CD4-positive, alpha-beta T cell treated with Interleukin-10 for 1 hour (primary cell): ENCODE measurements at regions not wholly inside any gene's neighbourhood (a gene's known extent, or its start where the extent isn't known, plus 50 kb on each side); places are given as distances from the start of the nearest gene placed in this dataset.

ENCODE experiments used
- DNase-seq: peaks from one replicate; pipeline ENCODE4 v3.0.0-alpha.2; 2020

- DNase-seq = no peak
Observed at GRCh38 chr12:24500831-24501230, 448.1 kb downstream of the BCAT1 start.

DNA sequence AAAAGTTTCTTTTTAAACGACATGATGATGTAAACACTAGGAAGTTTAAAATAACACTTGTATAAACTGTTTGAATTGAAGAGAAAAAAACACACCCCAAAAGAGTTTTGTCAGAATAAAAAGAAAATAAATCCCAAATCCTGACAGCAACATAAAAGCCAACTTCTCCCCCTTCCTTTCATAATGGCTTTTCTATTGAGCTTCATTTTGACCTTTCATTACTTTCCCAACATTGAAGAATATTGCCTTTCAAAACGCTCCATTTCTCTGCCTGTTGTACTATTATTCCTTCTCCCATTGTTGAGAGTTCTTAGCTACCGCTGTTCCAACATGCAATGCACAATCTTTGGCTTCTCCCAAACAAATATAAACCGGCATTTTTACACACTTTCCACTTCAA, 448.5 kb downstream of the BCAT1 start:
- no peak for DNase-seq

DNA sequence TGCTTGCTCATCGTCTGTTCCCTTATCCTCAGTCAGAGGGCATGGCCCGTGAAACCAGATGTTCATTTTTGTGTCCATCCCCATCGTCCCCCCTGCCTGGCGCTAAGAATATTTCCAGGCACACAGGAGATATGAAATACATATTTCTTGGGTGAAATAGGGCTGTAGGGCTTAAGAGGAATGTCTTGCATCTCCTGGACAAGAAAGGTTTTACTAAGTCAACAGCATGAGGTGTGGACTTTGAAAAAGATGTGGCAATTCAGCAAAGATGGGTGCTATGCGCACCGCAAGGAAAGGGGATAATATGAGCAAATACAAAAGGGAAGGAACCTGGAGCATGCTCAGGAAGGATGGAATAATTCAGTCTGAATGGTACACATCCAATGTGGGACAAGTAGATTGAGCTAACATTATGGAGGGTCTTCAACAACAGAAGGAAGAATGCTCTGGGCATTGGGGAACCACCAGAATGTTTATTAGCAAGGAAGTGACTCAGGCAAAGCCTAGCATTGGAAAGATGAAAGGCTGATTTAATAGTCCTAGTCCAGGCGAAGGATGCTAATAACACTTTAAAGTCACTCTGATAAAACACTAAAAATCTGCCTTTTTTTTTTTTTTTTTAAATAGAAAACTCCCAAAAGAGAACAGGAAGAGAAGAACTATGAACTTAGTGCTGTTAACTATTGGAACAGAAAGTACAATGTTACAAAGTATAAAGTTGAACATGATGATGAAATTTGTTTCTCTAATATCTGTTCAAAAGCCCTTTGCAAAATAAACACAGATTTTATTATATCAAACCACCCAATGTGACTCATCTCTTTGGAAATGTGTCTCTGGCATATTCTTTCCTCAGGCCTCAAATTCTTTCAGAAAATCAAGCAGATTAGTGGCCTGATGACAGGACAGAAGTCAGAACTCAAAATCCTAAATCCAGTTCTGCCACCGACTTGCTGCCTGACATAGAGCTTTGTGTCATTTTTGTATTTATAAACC, 449.5 kb downstream of the BCAT1 start:
- DNase-seq = no peak

- DNase-seq = no peak
Observed at GRCh38 chr12:24496755-24497154, 452.1 kb downstream of the BCAT1 start.

DNA sequence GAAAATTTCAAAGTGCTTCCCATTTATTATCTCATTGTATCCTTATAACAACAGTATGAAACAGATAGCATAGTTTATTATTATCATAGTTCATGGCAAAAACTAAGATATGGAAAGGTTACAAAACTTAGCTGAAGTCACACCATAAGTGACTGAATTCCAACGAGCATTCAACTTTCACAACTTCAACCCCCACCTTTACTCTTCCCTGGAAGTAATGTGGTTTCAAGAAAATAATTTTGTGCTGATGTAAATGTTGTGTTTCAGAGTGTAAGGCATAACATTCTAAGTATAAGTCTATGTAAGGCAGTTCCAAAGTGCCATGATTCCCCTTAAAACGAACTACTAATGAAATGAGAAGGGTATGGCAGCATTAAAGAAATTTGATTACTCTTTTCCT, 454.5 kb downstream of the BCAT1 start:
- DNase-seq = no peak

DNA sequence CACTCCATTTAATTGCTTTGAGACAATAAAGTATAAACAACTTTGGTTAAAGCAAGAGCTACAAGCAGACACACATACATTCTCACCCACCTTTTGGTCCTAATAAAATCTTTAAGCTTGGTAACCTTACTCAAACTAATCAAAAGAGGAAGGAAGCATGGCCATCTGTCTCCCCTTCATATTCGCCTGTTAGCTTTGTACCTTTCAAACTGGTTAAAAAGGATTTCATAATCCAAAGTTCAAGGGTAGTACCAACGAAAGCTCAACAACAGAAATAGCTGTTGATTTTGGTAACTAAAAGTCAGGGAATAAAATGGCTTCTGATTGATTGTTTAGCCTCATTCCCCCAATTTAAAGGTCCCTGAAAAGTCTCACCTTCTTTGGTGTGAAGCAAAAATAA, 456.9 kb downstream of the BCAT1 start:
- DNase-seq = no peak

GRCh38 chr12:24489939-24490338, 459.0 kb downstream of the BCAT1 start:
- DNase-seq = no peak

GRCh38 chr12:24488906-24489619, 459.8 kb downstream of the BCAT1 start:
- no peak for DNase-seq

- no peak for DNase-seq
Observed at GRCh38 chr12:24488091-24488596, 460.8 kb downstream of the BCAT1 start.

- no peak for DNase-seq
Observed at GRCh38 chr12:24487606-24488005, 461.3 kb downstream of the BCAT1 start.

- DNase-seq = no peak
Observed at GRCh38 chr12:24483732-24484131, 465.2 kb downstream of the BCAT1 start.

- DNase-seq = no peak
Observed at GRCh38 chr12:24482882-24483604, 465.9 kb downstream of the BCAT1 start.

- no peak for DNase-seq
Observed at GRCh38 chr12:24482044-24482443, 466.9 kb downstream of the BCAT1 start.

GRCh38 chr12:24480766-24481449, 468.0 kb downstream of the BCAT1 start:
- no peak for DNase-seq

- no peak for DNase-seq
Observed at GRCh38 chr12:24479131-24479530, 469.8 kb downstream of the BCAT1 start.

GRCh38 chr12:24478254-24478653, 470.6 kb downstream of the BCAT1 start:
- no peak for DNase-seq

DNA sequence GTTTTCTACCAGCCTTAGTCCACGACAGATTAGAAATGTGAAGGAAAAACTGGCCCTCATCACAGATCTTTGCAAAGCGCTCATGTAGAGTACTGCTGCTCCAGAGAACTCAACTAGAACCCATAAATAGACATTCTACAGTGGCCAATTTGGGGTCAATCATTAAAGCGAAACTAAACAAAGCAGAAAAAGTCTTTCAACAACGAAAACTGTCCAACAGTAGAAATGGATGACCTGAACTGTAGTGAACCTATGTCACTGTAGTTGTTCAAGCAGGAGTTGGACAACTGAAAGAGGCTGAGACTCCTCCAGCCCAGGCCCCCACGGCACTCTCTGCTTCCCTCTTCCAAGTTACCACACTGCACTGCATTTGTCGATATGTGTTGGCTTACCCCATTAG, 472.6 kb downstream of the BCAT1 start:
- no peak for DNase-seq

DNA sequence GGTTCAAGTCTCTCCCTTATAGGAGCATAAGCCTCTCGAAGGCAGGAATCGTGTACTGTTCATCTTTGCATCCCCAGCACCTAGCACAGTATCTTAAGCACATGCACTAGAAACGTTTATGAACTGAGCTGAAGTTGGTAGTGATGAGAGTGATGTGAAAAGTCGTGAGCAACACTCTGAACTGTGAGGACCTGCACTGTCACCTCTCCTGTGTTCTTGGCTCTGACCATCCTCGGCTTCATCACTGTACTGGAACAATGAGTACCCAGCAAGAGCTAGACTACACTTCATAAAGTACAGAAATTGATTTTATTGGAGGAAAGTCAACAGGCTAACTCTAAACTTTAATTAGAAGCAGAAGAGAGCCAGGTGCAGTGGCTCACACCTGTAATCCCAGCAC, 473.6 kb downstream of the BCAT1 start:
- no peak for DNase-seq

DNA sequence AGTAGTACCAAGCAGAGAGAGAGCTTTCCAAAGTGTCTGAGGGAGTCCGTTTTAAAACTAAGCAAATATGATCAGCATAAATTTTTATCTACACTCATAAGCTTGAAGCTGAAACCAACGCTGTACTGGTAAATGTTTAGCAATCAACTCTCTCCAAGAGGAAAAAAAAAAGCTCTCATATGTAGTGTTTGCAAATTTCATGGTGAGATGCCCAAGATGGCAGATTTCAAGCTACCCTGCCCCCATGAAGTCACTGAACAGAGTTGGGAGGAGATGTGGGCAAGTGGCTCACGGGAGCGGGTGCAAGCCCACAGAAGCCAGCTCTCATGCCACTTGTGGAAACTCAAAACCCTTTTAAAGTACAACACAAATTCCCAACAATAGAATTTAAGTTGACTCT, 475.8 kb downstream of the BCAT1 start:
- DNase-seq = no peak

GRCh38 chr12:24470050-24470449, 478.9 kb downstream of the BCAT1 start:
- no peak for DNase-seq

GRCh38 chr12:24469089-24469488, 479.8 kb downstream of the BCAT1 start:
- no peak for DNase-seq

DNA sequence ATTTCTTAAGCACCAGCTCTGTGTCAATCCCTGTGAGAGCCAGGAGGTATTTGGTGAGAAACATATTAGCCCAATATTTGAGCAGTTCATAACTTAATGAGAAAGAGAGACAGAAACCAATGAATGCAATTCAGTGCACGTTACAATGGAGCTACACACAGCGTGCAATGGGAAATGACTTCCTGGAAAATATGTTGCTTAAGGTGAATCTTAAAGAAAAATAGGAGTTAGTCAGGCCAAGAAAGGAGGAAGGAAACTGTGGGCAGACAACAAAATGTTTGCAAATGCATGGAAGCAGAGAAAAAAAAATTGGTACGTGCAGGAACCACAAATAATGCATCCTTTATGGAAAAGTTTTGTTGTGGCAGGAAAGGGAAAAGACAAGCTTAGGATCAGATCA, 481.7 kb downstream of the BCAT1 start:
- no peak for DNase-seq

- DNase-seq = no peak
Observed at GRCh38 chr12:24463375-24463774, 485.5 kb downstream of the BCAT1 start.
